Iris pigment epithelial cell (primary cell): ENCODE measurements at regions not wholly inside any gene's neighbourhood (a gene's known extent, or its start where the extent isn't known, plus 50 kb on each side); places are given as distances from the start of the nearest gene placed in this dataset.

Source experiments
- DNase-seq: peaks from one replicate; pipeline ENCODE4 v3.0.0-alpha.2; 2011; ENCODE audit warnings: low read depth

DNA sequence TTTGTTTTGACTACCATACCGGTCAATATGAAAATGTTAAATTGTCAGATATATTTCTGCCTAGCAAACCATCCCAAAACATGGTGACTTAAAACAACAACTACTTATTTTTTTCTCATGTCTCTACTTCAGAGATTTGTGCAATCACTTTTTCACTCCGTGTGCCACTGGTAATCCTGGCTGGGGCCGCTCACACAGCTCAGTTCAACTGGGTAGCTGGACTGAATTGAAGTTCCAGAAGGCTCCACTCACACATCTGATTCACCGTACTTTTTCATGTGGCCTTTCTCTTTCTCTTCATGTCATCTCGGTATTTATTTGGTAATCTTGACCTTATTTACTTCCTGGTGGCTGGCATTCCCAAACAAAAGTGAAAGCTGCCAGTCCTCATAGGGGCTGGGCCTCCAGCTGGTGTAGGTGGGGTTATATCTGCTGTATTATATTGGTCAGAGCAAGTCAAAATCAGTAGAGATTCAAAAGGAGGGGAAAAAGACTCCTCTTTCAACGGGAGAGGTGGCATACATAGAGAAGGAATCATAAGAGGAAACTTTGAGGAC, 513.9 kb upstream of the NXPH2 start:
- no peak for DNase-seq

DNA sequence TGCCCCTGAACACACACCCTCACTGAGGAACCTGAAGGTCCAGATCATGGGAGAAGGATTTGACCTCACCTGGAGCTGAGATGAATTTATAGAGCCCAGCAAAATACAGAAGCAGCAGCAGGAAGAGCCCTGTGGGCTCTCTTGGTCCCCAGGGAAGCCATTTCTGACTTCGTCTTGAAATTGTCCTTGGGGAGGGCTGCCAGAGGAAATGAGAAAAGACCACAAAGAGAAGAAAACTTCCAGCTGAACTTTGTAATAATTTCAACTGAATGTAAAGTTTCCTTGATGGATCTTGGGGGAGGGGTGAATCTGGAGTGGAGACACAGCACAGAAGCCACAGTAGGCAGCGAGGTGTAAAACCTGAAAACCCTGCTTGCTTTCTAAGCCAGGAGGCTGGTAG, 500.9 kb upstream of the NXPH2 start:
- DNase-seq: no peak

DNA sequence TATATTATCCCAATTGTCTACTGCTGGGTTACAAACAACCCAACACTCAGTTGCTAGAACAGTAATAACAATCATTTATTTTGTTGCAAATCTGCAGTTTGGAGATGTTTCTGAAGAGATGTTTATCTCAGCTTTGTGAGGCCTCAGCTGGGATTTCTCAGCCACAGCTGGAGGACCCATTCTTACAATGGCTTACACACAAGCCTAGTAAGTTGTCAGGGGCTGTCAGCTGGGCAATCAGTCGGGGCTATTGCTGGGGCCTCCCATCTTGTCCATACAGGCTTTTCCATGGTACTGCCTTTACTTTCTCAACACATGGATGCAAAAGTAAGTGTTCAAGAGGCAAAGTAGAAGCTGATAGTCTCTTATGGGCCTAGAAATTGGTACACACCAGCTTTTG, 491.7 kb upstream of the NXPH2 start:
- no peak for DNase-seq

DNA sequence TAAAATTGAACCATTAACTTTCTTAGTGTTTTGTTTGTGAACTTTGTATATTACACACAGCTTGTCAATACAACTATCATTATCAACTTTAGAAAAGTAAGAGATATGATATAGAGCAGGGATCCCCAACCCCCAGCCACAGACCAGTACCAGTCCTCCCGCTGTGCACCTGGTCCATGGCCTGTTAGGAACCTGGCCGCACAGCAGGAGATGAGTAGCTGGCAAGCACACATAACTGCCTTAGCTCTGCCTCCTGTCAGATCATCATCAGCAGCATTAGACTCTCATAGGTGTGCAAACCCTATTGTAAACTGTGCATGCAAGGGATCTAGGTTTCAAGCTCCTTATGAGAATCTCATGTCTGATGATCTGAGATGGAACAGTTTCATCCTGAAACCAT, 491.0 kb upstream of the NXPH2 start:
- DNase-seq: no peak

DNA sequence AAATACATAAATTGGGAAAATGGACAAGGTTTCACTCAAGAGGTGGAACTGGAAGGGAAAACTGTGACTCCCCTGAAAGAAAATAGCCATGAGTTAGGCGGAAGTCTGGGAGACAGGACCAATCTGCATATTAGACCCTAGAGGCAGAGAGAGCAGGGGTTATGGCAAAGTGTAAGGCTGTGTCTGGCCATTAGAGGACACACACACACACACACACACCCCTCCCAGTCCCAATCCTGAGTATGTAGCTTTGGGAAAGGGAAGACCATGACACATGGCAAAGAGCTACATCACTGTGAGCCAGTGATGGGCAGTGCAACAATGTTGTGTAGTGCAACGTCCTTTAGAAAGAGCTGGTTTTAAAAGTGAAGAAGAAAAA, 479.9 kb upstream of the NXPH2 start:
- DNase-seq: no peak

DNA sequence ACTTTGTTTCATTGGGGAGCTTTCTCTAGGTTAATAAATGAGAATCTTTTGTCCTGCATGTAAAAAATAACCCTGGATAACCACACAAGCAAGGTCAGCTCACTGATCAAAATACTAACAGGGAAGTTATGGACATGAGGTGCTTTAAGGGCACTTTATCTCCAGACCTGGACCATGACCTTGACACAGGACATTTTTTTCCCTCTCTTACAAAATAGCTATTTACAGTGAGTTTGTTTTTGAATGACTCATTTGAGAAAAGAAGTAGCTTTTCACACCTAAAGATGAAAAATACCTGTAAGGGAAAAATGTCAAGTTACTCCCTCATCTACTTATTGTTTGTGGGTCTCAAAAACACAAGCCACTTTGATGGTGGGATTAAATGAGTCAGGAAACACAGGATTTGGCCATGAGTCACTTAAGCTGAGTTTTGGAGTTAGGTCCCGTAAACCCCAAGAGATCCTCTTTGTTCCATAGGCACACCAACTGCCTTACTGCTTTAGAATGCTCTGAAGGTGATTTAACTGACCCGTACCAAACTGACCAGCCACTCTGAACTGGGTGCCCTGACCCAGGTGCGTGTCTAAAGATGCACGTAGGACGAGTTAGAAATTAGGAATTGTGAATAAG, 479.3 kb upstream of the NXPH2 start:
- no peak for DNase-seq

DNA sequence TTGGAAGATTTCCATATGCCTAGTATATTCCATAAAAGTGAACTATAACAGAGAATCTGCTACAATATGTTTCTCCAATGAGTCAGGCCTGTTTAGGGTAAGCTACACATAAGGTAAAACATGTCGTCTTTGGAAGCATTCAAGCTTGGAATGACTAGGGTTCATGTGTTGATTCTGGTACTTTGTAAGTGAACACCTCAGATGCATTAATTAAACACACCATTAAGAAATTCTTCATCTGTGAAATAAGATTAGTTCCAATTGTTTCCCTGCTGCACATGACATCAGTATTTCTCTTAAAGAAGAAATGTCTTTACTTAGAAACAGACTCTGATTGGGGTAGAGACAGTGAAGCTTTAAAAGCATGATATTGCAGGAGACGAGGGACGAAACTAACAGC, 461.1 kb upstream of the NXPH2 start:
- DNase-seq: no peak

DNA sequence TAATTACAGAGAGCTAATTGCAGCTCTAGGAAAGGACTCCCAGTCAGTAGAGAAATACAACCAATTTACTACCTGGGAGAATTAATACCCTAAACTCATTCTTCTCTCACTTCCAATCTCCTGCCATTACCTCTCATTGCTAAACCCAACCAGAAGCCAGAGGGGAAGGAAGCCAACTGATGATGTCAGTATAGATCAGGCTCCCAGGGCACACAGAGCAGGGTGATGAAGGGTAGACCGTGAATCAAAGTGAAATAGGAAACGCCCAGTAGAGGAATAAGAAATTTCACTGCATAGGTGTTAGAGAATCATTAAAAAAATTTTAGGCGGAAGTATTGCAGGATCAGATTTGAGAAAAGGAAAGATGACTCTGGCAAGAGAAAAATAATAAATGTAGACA, 456.8 kb upstream of the NXPH2 start:
- no peak for DNase-seq

DNA sequence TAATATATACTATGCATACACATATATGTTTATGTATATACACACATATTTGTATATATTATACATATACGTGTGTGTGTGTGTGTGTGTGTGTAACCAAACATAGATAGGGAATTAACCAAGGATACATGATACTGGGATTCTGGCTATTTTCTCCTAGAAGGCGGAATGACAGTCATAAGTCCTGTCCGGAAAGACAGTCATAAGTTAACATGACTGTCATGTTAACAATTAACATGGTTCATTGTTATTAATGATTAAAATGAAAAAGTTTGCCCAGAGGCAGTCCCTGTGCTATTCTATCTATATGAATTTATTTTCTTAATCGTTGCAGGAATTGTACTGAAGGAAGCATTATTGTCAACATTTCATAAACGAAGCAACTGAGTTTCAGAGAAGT, 450.7 kb upstream of the NXPH2 start:
- DNase-seq: no peak

DNA sequence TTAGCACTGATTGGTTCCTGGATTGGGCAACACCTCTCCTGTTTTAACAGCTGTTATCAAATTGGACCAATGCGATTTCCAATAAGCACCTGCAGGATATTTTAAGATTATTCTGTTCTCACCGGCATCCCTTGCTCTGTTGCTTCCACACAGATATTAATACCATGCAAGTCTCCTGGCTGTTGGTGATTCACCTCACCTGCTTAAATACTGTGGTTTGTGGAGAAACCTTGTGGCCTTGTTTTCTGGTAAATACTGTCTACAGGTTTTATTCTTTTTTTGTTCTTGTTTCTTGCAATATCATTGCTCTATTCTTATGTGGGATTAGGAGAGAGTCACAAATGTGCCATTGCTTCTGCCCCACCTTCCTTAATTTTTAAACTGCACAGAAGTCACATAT, 448.1 kb upstream of the NXPH2 start:
- DNase-seq: no peak

DNA sequence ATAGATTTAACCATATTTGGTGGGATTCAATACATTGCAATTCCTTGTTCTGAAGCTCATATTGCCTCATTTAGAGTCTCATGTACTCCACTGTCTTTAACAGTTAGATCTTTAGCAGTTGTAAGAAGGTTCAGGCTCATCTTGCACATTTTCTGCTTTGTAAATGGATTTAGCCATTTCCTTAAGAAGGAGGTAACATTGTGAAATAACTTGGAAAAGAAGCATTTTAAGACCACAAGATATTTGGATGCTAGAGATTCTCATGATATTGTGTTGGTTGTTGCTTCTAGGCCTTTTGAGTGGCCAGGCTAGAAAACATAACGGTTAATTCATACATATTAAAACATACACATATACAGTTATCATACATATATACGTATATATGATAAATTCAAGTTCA, 445.8 kb upstream of the NXPH2 start:
- DNase-seq: no peak

DNA sequence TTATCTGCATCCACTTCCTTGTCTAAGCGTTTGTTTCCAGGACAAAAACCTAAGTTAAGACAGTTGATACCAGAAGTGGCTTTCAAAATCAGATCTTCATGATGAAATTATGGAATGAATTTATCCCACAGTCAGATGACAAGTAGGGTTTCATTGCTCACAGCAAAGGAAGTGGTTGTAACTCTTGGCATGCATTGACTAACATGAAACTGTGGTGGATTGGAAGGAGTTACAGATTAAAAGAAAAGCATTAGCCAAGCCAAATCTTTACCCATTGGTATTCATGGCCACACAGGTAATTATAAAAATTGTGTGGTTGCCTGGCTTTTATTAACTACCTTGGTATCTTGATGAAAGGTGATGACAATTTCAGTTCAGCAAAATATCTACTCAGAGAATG, 438.0 kb upstream of the NXPH2 start:
- DNase-seq: no peak

DNA sequence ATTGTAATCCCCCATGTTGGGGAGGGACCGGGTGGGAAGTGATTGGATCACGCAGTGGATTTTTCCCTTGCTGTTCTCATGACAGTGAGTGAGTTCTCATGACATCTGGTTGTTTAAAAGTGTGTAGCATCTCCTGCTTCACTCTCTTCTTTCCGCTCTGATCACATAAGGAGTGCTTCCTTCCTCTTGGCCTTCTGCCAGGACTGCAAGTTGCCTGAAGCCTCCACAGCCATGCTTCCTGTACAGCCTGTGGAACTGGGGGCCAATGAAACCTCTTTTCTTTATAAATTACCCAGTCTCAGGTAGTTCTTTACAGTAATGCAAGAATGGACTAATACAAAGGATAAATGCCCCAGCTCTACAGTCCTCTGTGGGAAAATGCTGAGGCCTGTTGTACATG, 437.5 kb upstream of the NXPH2 start:
- no peak for DNase-seq

DNA sequence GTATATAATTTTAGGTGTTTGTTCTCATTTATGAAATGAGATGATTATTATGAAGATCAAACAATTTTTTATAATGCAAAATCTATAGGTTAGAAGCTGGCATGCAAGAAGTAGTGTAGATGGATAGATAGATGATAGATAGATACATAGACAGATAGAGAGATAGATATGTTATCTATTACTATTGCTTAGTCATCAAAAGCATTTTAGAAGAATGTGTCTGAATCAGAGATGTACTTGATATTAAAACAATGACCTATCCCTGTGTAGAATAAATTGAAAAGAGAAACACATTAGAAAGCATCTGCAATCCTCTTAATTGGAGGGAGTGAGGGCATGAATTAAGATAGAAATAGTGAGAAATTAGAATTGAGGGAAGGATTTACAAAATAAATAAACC, 436.2 kb upstream of the NXPH2 start:
- no peak for DNase-seq

DNA sequence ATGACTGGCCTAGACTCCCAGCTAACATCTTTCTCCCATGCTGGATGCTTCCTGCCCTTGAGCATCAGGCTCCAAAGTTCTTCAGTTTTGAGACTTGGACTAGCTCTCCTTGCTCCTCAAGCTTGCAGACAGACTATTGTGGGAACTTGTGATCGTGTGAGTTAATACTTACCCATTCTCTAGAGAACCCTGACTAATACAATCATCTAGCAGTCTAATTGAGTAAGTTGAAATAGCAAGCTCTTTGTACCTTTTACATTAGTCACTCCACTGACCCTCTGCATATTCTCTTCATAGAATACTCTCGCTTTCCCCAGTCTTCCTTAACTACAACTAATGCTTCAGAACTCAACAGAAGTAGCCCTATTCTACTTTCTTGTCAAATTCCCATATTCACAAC, 434.6 kb upstream of the NXPH2 start:
- no peak for DNase-seq

DNA sequence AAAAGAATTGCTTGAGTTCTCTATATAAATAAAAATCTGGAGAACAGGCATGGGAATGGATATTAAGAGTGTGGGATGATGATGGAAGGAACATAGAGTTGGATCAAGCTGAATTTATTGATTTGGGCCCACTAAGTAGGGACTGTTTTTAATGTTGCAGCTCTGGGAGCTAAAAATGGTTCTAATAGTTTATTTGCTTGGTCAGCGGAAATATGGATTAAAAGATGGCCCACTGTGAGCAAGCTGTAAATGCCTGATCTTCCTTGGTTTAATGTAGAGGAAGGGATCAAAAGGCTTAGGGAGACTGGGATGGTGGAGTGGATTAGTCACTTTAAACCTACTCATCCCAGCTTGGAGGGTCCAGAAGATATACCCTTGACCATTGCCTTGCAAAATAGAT, 429.4 kb upstream of the NXPH2 start:
- DNase-seq: no peak

DNA sequence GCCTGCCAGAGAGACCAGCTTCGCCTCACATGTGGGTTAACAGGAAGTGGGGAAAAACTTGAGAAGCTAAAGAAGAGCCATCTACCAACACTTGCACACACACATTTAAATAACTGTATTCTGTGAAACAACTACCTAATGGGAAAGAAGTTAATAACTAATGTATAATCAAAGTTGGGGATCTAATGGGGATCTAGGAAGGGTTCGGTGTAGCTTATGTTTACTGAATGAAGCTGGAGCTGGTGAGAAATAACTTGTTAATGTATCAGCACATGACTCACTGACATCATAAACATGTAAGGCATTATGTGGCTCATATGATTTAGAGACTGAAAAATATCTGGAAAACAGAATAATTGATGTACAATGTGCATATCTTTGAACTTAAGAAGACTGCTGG, 421.3 kb upstream of the NXPH2 start:
- DNase-seq: no peak

DNA sequence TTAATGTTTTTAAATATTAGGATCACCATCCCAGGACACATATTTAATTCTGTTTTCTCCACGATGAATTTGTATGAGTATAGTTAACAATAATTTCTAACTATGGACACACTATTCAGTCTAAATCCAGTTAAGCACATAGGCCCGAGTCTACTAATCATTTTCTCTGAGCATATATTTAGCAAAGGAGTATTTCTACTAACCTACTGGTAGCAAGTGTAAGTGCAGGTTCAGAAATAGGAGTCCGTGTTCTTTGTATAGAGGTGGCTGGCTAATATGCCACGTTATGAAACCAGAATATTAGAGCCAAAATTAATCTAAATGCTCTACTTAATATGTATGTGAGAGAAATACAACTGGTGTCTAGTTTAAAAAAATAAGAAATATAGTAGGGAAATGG, 416.6 kb upstream of the NXPH2 start:
- DNase-seq: no peak

DNA sequence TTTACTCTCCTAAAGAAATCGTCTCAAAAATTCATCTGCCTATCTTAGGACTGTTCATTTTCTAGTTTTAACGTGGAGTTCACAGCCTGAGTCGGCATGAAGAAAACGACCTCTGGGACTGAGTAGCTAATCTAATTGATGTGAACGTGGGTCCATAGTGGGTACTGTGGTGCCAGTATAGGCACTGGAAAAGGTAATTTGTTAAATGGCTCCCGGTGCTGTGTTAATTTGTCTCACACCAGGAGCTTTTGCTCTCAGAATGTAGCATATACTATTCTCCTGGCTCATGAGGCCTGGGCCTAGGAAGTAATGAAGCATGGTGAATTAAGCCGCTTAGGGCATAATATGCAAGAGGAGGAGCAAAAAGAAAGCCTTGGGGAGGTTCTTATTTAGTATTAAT, 414.4 kb upstream of the NXPH2 start:
- DNase-seq: no peak

DNA sequence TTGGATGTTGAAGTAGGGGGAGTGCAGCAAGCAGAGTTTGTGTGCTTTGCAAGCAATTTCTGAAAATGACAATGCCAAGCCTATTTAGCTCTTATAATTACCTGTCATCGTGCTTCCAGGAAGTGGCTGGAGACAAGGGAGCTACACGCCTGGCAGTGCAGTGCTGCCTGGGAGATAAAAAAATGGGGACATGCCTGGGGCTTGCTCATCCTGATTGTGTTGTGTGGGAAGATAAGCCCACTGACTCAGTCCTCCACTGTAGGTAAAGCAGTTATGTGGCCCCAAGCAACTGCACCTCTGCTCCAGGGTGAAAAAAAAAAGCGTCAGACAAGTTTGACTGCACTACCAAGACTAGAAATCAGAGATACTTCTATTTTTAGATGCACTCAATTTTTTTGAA, 396.9 kb upstream of the NXPH2 start:
- no peak for DNase-seq

DNA sequence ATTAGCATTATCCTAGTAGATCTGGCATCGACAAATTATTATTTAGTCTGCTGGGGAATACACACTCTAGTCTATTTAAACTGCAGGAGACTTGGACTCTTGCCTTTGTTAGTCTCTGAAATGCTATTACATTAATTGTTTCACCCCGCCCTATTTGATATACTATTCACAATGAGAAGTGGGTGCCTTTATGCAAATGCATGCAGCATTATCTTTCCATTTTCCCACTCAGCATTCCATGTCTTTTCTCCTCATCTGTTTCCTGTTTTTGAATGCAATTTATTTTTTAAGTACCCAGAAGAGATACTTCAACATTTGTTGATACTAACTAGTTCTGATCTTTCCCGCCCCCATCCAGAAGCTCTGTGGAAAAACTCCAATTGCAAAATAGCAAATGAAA, 395.3 kb upstream of the NXPH2 start:
- no peak for DNase-seq

DNA sequence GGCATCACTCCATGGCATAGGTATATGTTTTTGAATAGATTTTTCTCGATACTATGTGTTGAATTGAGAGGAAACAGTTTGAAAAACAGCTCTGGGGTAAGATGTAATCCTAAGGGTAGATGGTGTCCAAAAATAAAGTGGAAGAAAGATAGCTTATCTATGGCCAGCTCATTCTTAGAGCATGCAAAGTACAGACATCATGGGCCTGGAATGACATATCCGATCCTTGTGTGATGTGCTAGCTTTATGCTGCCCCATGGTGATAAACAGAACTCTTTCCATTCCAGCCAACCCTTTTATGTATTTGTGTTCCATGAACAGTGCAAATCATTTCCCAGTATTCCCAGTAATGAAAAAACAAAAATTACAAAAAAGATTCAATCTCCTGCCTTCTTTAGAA, 390.2 kb upstream of the NXPH2 start:
- peak; percentile 12 for DNase-seq

DNA sequence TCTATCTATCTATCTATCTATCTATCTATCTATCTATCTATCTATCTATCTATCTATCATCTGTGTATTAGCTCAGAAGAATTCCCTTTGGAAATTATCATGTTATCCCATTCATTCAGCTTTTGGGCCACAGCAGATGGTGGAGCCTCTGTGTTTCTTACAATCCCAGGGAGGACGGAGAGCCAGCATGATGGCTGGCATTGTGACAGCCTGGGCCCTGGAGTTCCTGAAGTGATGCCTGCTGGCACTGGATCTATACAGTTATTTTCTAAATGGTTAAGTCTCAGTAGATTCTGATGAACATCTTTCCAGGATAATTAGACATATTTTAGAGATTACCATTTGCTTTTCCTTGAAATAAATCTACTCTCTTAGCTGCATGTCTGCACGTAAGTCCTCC, 385.4 kb upstream of the NXPH2 start:
- no peak for DNase-seq

DNA sequence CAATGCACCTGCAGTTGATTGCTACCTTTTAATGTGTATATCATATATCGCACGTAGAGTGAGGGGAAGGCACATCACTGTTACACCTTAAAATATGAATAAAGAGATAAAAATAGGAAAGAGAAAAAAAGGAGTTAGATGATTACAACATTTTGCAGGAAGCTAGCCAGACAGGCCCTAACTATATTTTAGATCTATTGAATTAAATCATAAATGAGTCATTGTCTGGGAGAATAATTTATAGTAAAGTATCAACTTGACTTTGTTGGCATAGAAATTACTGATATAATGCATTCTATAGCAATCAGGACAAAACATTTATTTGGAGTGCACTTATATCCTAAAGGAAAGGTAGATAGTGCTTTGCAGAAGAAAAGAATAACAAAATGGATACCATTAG, 384.9 kb upstream of the NXPH2 start:
- DNase-seq: no peak

DNA sequence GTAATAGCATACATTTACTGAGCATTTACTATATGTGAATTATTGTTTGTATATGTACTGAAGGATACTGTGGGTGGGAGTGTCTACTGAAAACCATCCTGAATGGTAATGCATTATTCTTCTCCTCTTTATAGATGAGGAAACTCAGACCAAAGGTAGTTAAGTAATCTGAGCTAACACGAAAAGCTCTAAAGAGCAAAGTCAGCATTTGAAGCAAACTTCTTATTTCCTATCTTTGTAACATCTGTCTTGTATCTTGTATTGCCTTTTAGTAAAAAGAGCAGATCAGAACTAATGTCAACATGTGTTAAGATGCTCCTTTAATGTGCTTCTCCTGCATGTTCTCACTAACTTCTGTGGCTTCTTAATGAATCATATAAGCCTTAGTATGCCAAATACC, 382.8 kb upstream of the NXPH2 start:
- DNase-seq: no peak
